H4 (cell line): ENCODE measurements at regions not wholly inside any gene's neighbourhood (a gene's known extent, or its start where the extent isn't known, plus 50 kb on each side); places are given as distances from the start of the nearest gene placed in this dataset.

Source experiments
- DNase-seq: peaks from one replicate; pipeline ENCODE4 v3.0.0-alpha.2; 2015; ENCODE audit warnings: low spot score

DNA sequence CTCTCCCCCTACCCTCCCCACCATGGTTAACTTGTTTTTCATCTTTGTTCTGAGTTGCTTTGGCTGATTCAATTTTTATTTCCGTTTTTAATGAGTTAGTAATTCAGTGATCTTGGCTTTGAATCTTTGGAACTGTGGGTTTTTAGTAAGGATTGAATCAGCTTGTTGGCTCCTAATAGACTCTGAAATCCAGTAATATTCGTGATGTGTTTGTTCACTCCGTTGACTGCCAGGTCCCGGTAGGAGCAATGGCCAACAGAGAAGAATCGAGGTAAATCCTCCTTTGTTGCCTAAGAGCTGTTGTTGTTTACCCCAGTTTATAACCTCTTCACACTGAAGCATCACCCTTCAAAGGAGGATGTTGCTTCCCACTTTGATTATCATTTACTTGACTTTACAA, 92.7 kb downstream of the PCSK1 start:
- no peak for DNase-seq

DNA sequence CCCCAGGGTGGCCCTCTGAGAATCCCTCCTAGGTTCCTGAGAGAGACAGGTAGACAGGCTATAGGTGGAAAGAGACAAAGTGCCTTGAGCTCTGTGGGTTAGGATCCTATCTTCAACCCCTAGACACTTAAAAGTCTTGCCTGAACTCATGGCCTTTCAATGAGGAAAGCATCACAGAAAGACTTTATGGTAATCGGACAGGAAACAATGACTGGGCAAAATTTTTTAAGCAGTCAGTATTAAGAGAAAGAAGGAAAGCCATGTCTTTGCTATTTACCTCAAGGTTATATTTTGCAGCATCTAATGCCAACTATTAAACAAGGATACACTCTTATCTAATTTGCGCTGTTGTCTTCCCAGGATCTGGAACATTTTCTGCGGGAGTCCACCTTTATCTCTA, 93.2 kb downstream of the PCSK1 start:
- DNase-seq: no peak

DNA sequence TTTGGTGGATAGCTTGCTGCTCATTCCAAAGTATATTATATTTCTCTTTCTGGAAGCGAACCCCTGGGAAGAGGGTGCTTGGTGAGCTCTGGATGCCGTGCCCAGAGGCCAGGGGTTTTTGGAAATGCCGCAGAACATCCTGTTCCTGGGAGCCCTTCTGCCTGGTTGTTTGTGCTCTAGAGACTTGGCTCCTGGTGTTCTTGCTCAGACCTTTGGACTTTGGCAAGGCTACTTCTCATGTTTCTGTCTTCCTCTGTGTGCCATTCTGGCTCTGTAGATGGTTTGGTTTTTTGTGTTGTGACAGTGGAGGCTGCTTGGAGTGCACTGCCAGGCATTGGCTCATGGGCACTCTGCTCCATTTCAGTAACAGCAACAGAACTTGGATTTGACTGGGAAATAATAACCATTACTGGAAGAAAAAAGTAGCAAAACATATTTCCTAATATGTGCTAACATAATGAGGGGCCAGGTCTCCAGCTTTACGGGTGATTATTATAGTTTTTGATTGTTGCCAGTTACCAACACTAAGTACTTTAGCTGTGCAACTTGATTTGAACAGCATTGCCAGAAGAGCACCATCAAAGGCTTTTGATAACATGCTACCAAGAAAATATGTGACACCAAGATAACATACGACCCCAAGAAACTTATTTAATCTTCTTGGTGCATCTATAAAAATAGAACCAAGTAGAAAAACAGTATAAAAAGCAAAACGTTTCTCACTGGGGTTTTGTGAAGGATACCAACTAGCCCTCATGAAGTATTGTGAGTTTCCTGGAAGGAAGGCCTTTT, 94.2 kb downstream of the PCSK1 start:
- DNase-seq: no peak

DNA sequence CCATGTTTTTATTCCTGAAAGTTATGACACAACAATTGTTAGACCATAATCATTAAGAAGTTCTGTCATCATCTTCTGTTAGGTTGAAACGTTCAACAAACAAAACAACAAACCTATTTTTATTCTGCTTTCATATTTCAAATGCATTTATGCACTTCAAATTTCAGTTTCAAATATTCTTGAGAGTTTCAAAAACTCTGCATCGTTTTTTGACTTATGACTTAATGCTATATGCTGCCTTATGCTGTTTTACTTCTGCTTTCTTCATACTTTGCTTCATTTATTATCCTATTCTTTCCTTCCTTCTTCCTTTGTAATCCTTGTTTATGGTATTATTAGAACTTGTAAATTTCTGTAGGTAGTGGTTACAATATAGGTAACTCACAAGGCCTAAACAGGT, 95.0 kb downstream of the PCSK1 start:
- DNase-seq: no peak

DNA sequence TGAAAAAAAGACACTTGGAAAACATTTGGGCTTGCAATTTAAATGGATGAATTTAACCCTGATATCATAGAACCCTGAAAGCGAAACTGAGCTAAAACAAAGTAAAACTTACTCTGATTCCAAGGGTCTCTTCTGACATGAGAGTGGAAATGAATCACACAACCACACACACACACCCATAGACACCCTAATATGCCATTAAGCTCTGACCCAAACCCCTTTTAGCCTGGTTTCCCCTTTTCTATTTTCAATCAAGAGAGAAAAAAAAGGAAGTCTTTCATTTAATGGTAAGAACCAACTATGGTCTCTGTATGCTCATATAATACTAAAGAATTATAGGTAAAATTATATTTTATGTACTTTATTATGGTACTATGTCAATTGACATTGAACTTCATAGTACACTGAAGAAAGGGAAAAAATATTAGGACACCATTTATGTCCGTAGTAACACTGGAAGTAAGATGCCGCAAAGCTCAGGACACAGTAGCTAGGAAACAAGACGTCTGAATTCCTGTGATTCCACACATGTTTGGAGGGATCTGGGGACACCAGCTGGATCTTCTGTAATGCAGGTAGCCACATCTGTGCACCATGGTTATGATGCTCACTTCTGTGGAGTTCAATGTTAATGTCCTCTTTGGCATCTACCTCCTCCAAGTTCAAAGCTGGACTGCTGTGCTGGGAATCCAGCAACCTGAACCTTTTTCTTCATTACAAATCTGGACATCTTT, 95.8 kb downstream of the PCSK1 start:
- no peak for DNase-seq

DNA sequence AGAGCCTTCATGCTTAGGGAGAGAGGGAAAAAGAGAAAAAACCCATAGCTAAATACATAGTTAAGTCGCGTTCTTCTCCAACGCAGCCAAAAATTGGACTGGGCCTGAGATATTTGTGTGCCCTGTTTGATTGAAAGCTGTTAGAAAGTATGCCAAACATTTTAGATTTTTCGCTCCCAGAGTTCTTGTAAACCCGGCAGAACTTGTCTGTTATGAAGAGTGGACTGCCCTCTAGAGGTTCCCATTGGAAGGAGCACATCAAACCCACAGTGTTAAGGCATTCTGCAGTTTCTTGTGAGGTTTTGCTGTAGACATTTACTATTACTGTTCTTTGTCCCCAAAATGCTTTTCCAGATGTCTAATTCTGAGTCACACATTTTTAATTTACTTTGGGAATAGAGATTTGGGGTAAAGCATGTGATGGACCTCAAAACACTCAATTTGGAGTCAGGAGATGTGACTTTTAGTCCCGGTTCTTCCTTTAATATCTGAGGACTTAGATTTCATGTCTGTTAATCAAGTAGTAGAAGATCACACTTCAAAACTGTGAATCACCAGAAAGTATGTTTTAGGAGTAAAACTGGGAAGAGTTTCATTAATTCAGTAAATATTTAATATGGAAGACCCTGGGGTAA, 96.6 kb downstream of the PCSK1 start:
- DNase-seq: peak; percentile 86

DNA sequence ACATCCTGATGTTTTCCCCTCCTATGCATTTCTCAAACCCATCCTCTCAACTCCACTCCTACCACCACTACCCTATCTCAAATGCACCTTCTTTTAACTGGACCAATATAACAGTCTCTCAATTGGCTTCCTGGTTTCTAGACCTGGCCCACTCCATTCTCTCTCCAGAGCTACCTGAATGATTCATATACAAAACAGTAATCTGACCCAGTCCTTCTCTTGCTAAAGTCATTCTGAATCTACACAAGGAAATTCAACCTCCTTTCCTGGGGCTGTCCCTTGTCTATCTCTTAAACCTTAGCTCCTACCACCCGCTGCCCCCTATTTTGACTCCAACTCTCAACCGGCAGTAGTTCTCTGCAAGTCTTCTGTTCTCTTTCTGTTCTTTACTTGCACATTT, 97.2 kb downstream of the PCSK1 start:
- DNase-seq: no peak

DNA sequence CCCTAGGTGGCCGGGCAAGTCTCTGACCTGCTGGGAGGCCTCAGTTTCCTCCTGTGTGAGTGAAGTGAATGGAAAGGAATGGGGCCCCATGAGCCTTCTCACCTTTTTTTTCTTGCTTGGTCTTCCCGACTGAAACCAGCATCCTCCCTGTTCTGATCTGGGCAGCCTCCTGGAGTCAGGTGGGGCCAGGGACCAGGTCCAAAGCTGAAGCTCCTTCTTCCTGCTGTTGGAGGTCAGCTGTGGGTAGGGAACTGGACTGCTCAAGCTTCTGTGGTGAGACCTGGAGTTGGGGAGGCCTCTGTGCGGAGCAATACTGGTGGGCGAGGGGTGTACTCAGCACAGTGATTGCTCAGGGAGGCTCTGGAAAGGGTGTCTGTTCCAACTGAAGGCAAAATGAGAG, 99.7 kb downstream of the PCSK1 start:
- no peak for DNase-seq

DNA sequence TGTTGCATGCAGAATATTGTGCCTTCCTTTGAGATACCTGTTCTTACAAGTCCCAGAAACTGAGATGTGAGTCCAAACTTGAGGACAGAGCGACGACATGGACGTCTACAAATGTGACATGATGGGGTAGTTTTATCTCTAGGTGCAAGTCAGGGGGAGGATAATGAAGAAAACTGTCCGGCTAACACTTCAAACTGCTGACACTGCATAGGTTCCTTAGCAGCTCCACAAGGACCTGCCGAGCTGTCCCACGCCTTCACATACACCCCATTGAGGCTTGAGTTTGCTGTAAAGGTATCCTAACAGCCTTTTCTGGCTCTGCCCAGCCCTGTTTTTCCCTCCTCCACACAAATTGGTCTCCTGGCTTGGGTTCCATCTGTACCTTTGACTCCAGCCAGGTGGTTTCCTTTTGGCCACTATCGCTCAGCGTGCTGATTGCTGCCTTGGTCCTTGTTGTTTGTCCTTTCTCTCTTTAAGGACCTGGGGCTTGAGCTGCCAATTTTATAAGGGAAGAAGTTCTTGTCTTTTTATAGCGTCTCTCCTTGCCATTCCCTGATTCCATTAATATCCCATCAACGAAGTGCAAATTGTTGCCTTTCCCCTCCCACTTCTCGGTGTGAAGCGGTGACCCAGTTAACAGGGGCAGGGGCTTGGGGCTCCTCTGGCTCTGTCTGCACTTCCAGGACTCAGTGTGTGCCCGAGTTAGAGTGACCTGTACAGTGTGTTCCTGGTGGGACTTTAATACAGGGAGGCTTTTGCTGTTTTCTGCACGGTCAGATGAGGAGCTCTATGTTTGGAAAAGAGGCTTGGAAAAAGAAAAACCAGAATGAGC, 100.3 kb downstream of the PCSK1 start:
- no peak for DNase-seq

DNA sequence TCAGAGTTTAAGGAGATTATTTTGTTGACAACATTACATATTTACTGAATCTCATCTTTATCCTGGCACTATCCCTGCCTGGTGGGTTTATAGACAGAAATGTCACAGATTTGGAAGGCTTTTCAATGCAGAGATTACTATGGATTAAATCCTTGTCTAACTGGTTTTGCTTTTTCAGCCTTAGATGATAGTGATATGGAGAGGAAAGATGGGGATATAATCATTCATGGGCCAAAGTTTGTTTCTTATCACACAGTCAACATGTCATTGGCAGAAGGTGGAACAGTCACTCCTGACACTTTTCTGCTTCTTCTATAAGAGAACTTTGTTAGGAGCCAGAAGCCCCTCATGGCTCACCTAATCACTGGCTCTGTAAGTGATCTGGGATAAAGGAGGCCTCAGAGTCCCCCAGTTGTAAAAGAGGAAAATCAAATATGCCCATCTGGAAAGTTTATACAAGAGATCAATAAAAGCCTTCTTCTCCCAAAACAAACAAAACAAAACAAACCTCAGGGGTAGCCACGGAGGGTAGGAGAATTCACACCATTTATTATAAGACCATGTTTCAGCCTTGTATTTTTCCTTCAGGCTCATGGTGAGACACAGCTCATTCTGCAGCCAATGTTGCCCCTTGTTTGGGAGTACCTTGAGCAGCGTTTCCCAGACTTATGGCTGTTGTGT, 101.2 kb downstream of the PCSK1 start:
- DNase-seq: no peak

DNA sequence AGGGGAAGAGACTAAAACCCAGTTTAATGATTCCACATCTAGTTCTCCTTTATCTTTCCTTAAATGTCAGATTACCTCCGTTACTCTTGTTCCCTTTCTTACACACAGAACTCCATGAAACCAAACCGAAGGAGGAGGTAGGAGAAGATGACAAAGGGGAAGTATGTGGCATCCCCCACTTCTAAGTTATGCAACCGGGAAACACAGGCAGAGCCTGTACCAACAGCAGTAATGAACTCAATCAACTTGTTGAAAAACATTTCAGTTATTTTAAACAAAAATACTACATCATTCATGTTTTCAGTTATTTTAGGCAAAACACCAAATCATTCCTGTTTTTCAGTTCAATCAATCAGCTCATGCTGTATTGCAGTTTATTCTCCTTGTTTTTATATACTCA, 101.8 kb downstream of the PCSK1 start:
- DNase-seq: no peak

DNA sequence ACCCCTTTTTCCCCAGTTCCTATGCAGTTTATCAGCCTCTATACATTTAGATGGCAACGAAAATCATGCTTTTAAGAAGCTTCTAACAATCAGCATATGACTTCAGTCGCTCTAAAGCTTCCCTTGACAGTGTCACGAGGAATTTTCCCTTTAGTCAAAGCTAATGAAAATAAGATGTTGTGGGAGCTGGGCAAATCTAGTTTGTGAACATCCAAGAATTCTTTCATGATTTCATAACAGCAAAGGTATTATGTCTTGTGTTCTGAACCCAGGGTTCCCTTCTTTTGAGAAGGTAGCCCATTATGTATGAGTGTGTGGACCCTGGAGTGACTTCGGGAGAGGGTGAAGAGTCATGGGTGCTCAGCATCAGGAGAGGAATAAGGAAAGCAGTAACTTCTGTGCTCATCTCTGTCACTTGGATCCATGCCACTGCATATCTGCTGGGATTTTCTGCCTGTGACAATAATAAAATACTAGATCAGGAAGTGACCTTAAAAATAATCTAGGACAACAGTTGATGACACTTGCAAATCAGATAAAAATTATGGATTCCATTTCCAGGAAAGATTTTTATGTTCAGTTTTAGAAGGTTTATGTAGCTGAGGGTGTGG, 102.4 kb downstream of the PCSK1 start:
- DNase-seq: no peak

DNA sequence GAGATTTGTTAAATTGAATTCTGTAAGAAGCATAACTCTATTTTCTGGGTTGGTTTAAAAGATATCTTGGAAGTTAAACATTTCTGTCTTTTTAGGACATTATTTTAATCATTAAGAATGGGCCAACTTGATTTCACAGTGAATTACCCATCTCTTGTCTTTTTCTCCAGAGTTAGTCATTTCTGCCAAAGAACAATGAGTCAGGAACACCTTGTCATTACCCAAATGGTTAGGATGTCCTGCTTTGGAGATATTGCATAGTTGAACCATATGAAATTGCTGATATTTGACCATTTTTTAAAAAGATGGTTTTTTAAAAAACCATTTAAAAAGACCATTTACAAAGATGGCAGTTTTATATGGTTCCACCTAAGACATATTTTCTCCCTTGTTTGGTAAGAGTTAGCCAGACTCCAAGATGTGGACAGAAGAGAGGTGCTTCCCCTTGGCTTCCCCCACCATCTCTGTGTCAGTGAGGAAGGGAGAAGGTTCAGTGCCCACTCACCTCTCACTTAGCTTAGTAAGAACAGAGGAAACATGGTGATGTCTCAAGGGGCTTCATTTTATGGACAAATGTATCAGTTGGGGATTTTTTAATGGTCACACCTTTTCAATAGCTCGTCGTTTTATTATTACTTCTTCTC, 103.0 kb downstream of the PCSK1 start:
- DNase-seq: no peak

DNA sequence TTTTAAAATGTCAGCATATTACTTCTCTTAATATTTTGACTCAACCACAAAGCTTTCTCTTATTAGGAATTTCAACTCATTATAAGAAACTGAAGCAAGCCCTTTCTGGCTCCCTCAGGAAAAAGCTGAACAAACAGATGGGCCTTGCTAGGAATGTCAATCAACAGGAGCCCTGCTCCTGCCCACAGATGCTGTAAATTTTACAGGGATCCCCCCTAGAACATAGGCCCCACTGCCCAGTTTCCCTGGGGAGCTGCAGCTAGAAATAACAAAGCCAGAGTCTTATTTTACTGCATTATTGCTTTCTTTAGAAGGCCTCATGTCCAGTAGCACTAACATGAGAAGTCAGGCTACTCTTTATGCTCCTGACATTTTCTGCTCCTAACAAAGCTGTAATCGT, 103.8 kb downstream of the PCSK1 start:
- DNase-seq: no peak

DNA sequence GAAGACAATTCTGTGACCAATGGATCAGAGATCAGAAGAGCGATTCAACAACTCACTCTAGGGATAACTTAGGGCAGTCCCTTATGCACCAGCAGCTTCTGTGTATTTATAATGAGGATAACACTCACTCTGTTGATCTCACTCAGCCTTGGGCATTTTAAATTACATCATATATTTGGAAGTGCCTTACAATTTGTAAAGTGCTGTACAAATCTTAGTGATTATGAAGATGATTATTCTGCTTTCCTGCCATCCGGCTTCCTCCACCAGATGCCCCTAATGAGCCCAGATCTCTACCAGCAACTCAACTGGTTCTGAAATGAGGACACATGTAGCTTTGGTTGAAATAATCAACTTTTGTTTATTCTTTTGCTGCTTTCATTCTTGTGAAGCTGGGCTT, 105.3 kb downstream of the PCSK1 start:
- no peak for DNase-seq

DNA sequence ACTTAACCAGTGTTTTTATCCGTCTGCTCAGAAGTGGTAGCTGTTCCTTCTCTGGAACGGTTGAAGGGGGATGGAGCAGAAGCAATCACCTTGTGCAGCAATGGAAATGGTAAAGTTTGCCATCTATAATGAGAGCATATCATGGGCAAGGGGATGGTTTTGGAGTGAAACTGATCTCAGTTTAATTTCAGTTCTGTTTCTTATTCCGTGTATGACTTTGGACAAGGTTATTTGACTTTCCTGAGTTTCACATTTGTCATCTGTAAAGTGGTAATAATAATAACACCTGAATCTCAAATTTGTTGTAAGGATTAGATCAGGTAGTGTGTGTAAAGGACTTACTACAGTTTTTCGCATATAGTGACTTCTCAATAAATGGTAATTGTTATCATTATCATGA, 106.1 kb downstream of the PCSK1 start:
- no peak for DNase-seq

DNA sequence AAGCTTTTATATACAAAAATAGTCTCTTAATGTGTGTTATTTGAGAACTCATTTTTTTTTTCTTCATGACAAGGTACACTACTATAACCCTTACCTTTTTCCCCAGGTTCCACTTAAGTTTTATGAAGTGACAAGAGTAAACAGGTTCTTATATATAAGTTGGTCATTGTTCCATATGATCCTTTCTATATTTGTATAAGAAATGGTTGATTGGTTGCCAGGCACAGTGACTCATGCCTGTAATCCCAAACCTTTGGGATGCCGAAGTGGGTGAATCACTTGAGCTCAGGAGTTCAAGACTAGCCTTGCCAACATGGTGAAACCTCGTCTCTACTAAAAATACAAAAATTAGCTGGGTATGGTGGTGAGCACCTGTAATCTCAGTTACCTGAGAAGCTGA, 108.3 kb downstream of the PCSK1 start:
- DNase-seq: peak; percentile 68

DNA sequence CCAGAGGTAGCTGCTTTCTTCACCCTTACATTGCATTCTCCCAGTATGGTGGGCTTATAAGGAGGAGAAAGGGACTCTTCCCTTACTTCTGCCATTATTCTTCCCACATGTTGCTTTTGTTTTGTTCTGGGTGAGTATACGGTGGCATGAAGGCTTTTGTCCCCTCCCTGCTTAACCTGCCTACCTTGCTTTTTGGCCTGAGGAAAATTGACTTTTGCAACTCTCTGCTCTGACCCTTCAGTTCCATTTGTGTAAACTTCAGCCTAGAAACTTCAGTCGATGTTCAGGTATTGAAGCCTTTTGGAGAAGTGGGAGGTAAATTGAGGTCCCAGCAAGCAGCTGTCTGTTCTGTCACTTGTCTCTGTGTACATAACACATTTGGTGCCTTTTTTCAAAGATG, 110.2 kb downstream of the PCSK1 start:
- DNase-seq: no peak

DNA sequence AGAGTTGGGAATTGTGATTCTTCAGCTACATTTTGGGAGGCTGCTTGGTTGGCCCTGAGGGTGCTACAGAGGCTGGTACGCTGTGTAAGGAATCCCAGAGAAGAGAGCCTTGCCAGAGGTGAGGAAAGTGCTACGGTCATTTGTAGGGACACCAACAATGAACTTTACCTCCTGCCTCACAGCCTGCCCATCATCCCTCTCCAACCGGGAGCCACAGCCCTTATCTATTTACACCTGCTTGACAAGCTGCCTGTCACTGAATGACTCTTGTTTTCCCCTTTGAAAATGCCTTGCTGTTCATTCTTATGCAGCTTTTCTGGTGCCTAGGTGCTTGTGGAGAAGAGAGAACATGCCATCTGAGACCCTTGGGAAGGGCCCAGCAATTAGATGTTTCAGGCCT, 110.8 kb downstream of the PCSK1 start:
- DNase-seq: no peak

DNA sequence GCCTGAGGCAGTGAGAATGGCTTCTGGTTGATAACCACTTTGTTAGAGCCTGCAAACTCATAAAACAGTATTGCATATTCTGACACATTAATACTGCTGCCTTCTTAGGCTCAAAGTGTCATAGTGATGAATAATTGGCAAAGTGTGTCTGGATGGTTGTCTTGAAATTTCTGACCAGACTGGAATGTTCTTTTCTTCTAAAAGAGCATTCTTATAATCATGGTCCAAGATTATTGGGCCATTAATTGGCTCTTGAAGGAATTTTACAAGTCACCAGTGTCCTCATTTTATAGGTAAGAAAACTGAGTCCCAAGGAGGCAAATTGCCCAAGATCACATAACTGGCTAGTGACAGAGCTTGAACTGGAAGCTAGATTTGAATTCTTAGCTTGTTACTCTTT, 111.7 kb downstream of the PCSK1 start:
- DNase-seq: no peak

DNA sequence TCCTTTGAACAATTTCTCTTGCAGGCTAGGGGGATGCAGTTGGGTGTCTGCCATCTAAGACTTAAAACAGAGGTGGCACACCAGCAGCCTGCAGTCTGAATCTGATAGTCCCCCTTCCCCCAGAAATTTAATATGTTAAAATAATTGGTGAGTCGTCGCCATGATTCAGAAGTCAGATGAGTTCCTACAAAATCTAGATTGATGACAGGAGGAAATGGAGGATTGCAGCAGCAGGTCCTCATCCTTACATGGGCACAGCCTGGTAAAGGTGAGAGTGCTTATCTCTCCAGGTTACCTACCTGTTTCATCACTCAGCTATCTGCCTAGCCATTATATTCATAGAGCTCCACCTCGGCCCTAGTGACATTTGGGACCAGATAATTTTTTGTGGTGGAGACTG, 112.3 kb downstream of the PCSK1 start:
- DNase-seq: no peak
